ENCODE measurements at regions not wholly inside any gene's neighbourhood (a gene's known extent, or its start where the extent isn't known, plus 50 kb on each side); places are given as distances from the start of the nearest gene placed in this dataset.

DNA sequence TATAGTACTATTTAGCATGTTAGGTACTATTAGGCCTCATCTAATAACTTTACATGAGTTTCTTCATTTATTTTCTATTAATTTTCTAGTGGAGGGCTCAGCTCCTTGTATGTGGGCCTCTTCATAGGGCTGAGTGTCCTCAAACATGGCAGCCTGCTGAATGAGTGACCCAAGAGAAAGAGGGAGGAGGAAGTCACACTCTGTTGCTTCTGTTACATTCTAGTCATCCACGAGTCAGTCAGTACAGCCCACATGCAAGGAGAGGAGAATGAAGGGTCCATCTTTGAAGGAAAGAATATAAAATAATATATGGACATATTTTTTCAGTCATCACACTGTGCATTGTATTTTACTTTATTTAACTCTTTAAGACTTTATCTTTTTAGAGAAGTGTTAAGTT is 66.6 kb upstream of the NR3C1 start:
- H3K27ac ChIP-seq (ENCODE audit: extremely low read depth, low read depth, low read length): no peak overlapping the region
- BruUV-seq (replicated peaks): no TSS peak
- no peaks in the 10 kb centered on the region for H4K20me1 ChIP-seq (replicated peaks; ENCODE audit: control insufficient read depth, insufficient read depth, low read length)
- intact Hi-C loops (cut with micrococcal nuclease) (no loop called here), in situ Hi-C loops (cut with MboI) (no loop called here)
- no peak overlapping the region for H3K4me2 ChIP-seq (ENCODE audit: insufficient read depth, low read length)
- no peaks in the 10 kb centered on the region for H3K9me1 ChIP-seq (ENCODE audit: control insufficient read depth, insufficient read depth, low read length)
- ChIA-PET CTCF (ENCODE audit: low intra/inter-chr PET ratio) (no interaction called here), POLR2A (no interaction called here)
- TF ChIP-seq KLF10 (CRISPR knock-in tag; IDR thresholded peaks at IDR 0.05): no peak
- no peak for TF ChIP-seq ZNF766 (CRISPR knock-in tag; conservative IDR thresholded peaks at IDR 0.05)
- no peak for TF ChIP-seq HEY1 (CRISPR knock-in tag; IDR thresholded peaks at IDR 0.05; ENCODE audit: borderline replicate concordance)
- no peak for TF ChIP-seq RBM39 (optimal IDR thresholded peaks at IDR 0.05; ENCODE audit: low read depth, low read length)
- TF ChIP-seq C11orf30 (IDR thresholded peaks at IDR 0.05; ENCODE audit: low read depth): no peak
- TF ChIP-seq ZNF232 (CRISPR knock-in tag; IDR thresholded peaks at IDR 0.05): no peak
- no peak for TF ChIP-seq ZBED1 (IDR thresholded peaks at IDR 0.05)
- no peak for DNase-seq (ENCODE audit: extremely low read depth in 1 of 4, low spot score in 3 of 4)
- H3K9me3 ChIP-seq (replicated peaks; ENCODE audit: control insufficient read depth, insufficient read depth, low read depth, low read length): no peaks in the 10 kb centered on the region
- no peak for FAIRE-seq
- no peak overlapping the region for H2AFZ ChIP-seq (ENCODE audit: low read depth, low read length)
- 6% methylated on average over 1 of the region's 1 CpG for WGBS (ENCODE audit: insufficient coverage, low coverage, missing lambda C conversion rate)
- H3K27me3 ChIP-seq (ENCODE audit: control insufficient read depth in 2 of 2, insufficient read depth in 2 of 2, low read length in 2 of 2): no peaks in the 10 kb centered on the region
- no peaks in the 10 kb centered on the region for H3K4me1 ChIP-seq (replicated peaks in 1 of 2; ENCODE audit: control insufficient read depth in 2 of 2, insufficient read depth in 2 of 2, low read length in 2 of 2)
- no peak for ATAC-seq
- no peaks in the 10 kb centered on the region for H3K79me2 ChIP-seq (ENCODE audit: control insufficient read depth, insufficient read depth, low read length)
- H3K36me3 ChIP-seq (ENCODE audit: control insufficient read depth, insufficient read depth, low read length): no peaks in the 10 kb centered on the region
- H3K9ac ChIP-seq (ENCODE audit: insufficient read depth in 1 of 2, low read depth in 2 of 2, low read length in 2 of 2): no peak overlapping the region
- no peak overlapping the region for H3K4me3 ChIP-seq

DNA sequence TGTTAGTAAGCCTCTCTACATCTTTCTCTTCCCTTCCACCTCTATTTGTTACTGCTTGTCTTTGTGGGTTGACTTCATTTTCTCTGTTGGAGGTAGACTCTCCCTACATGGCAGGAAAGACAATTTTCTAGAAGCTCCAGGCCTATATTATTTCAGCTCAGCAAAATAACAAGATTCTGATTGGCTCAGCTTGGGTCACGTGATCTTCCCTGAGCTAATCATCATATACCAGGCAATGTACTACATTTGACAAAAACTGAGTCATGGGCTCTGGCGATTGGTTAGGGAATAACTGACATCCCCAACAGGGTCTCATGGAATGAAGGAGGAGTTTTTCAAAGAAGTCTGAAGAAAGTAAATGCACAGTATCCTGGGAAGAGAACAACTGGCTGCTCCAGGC is 65.6 kb upstream of the NR3C1 start:
- Histone ChIP-seq H3K9me3 (replicated peaks; ENCODE audit: control insufficient read depth, insufficient read depth, low read depth, low read length) (no peaks in the 10 kb centered on the region), H3K36me3 (ENCODE audit: control insufficient read depth, insufficient read depth, low read length) (no peaks in the 10 kb centered on the region), H3K4me1 (replicated peaks in 1 of 2; ENCODE audit: control insufficient read depth in 2 of 2, insufficient read depth in 2 of 2, low read length in 2 of 2) (no peaks in the 10 kb centered on the region), H3K4me2 (ENCODE audit: insufficient read depth, low read length) (no peak overlapping the region), H3K79me2 (ENCODE audit: control insufficient read depth, insufficient read depth, low read length) (no peaks in the 10 kb centered on the region), H2AFZ (ENCODE audit: low read depth, low read length) (no peak overlapping the region), H3K27ac (ENCODE audit: extremely low read depth, low read depth, low read length) (no peak overlapping the region), H3K27me3 (ENCODE audit: control insufficient read depth in 2 of 2, insufficient read depth in 2 of 2, low read length in 2 of 2) (no peaks in the 10 kb centered on the region), H3K9me1 (ENCODE audit: control insufficient read depth, insufficient read depth, low read length) (no peaks in the 10 kb centered on the region), H3K4me3 (no peak overlapping the region), H3K9ac (ENCODE audit: insufficient read depth in 1 of 2, low read depth in 2 of 2, low read length in 2 of 2) (no peak overlapping the region), H4K20me1 (replicated peaks; ENCODE audit: control insufficient read depth, insufficient read depth, low read length) (no peaks in the 10 kb centered on the region)
- CTCF ChIA-PET (ENCODE audit: low intra/inter-chr PET ratio): no interaction called here
- FAIRE-seq (peak; percentile 51), DNase-seq (ENCODE audit: extremely low read depth in 1 of 4, low spot score in 3 of 4) (peak; percentile 14 to 39 (median 26)), ATAC-seq (no peak)
- WGBS (ENCODE audit: insufficient coverage, low coverage, missing lambda C conversion rate): 8% methylated on average over 2 of the region's 2 CpGs
- no TSS peak for BruUV-seq (replicated peaks)
- POLR2A ChIA-PET: interaction anchor here (0.7 kb wide), 1 partner anchor 371 kb away, joined by 4 read pairs; no protein-coding TSS in a partner anchor
- in situ Hi-C loops (cut with MboI): no loop called here
- intact Hi-C loops (cut with micrococcal nuclease): no loop called here
- TF ChIP-seq CBFA2T2 (conservative IDR thresholded peaks at IDR 0.05) (peak; percentile 62), FOXM1 (IDR thresholded peaks at IDR 0.05; ENCODE audit: low read depth) (no peak), FOXM1 (CRISPR knock-in tag; IDR thresholded peaks at IDR 0.05; ENCODE audit: low read depth) (no peak), XRCC4 (IDR thresholded peaks at IDR 0.05; ENCODE audit: extremely low read depth, insufficient read depth, insufficient read length) (no peak), TOE1 (IDR thresholded peaks at IDR 0.05; ENCODE audit: borderline replicate concordance) (peak; percentile 90), TOE1 (CRISPR knock-in tag; IDR thresholded peaks at IDR 0.05; ENCODE audit: borderline replicate concordance, low read depth) (no peak)
- TF ChIP-seq, protein P1, sequence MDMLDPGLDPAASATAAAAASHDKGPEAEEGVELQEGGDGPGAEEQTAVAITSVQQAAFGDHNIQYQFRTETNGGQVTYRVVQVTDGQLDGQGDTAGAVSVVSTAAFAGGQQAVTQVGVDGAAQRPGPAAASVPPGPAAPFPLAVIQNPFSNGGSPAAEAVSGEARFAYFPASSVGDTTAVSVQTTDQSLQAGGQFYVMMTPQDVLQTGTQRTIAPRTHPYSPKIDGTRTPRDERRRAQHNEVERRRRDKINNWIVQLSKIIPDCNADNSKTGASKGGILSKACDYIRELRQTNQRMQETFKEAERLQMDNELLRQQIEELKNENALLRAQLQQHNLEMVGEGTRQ (CRISPR knock-in tag; IDR thresholded peaks at IDR 0.05): peak; percentile 72
- TF ChIP-seq, protein P2, sequence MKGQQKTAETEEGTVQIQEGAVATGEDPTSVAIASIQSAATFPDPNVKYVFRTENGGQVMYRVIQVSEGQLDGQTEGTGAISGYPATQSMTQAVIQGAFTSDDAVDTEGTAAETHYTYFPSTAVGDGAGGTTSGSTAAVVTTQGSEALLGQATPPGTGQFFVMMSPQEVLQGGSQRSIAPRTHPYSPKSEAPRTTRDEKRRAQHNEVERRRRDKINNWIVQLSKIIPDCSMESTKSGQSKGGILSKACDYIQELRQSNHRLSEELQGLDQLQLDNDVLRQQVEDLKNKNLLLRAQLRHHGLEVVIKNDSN (CRISPR knock-in tag; IDR thresholded peaks at IDR 0.05): peak; percentile 29; the same call in 1 of the 2 replicates
- TF ChIP-seq, protein P3, sequence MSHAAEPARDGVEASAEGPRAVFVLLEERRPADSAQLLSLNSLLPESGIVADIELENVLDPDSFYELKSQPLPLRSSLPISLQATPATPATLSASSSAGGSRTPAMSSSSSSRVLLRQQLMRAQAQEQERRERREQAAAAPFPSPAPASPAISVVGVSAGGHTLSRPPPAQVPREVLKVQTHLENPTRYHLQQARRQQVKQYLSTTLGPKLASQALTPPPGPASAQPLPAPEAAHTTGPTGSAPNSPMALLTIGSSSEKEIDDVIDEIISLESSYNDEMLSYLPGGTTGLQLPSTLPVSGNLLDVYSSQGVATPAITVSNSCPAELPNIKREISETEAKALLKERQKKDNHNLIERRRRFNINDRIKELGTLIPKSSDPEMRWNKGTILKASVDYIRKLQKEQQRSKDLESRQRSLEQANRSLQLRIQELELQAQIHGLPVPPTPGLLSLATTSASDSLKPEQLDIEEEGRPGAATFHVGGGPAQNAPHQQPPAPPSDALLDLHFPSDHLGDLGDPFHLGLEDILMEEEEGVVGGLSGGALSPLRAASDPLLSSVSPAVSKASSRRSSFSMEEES (CRISPR knock-in tag; IDR thresholded peaks at IDR 0.05): peak; percentile 92

Data from K562 (cell line).